ENCODE measurements at regions not wholly inside any gene's neighbourhood (a gene's known extent, or its start where the extent isn't known, plus 50 kb on each side); places are given as distances from the start of the nearest gene placed in this dataset.

- ATAC-seq (no peak), DNase-seq (no peak)
- no peaks in the 10 kb centered on the region for H3K9me3 ChIP-seq
- no peak overlapping the region for H3K27ac ChIP-seq
- no peaks in the 10 kb centered on the region for H3K36me3 ChIP-seq
- intact Hi-C loops (cut with DNase I) = no loop called here
- no peak for TF ChIP-seq CTCF (IDR thresholded peaks at IDR 0.05)
- no peak overlapping the region for H3K4me3 ChIP-seq
- no peaks in the 10 kb centered on the region for H3K4me1 ChIP-seq
- no peaks in the 10 kb centered on the region for H3K27me3 ChIP-seq (ENCODE audit: low read depth)
These were observed 222.9 kb downstream of the GALR1 start for GRCh38 chr18:77472509-77472908.

DNA sequence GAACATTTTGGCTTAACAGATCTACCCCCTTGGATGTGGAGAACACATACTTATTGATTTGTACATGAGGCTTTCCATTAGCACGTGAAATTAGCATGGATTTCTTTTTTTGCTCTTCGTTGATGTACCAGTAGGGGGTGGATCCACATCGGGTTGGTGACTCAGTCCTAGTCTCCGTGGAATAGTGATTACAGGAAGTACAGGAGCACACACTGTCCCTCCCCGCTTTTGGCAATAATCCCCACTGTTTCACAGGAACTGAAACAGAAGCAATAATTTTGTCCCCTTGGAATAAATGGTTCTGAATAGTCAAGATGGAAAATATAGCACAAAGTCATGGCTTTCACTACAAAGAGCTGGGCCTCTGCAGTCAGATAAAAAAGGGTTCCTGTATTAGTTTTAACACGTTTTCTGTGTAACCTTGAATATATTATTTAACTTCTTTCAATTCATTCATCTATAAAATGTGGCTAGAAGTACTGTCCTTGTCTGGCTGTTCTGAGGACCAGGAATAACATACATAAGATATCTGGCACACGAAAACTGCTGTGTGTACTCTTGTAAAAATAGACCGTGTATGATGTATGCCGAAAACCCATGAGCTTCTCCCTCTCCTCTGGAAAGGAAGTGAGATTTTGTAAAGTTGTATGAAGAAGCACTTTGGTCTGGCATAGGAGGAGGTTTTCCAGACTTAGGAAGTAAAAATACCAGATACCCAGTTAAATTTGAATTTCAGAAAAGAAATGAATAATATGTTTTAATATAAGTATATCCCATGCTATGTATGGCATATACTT, 229.2 kb downstream of the GALR1 start:
- peak; percentile 14 for TF ChIP-seq CTCF (IDR thresholded peaks at IDR 0.05)
- intact Hi-C loops (cut with DNase I) = no loop called here
- DNase-seq (no peak), ATAC-seq (peak; percentile 68 to 80)
- Histone ChIP-seq H3K27ac (no peak overlapping the region), H3K36me3 (no peaks in the 10 kb centered on the region), H3K27me3 (ENCODE audit: low read depth) (no peaks in the 10 kb centered on the region), H3K4me3 (no peak overlapping the region), H3K9me3 (no peaks in the 10 kb centered on the region), H3K4me1 (no peaks in the 10 kb centered on the region)

GRCh38 chr18:77481541-77481940, 231.9 kb downstream of the GALR1 start:
- no peak for TF ChIP-seq CTCF (IDR thresholded peaks at IDR 0.05)
- no peaks in the 10 kb centered on the region for H3K9me3 ChIP-seq
- H3K36me3 ChIP-seq = no peaks in the 10 kb centered on the region
- no peak overlapping the region for H3K4me3 ChIP-seq
- no peak for ATAC-seq
- intact Hi-C loops (cut with DNase I) = no loop called here
- no peak for DNase-seq
- no peak overlapping the region for H3K27ac ChIP-seq
- no peaks in the 10 kb centered on the region for H3K4me1 ChIP-seq
- no peaks in the 10 kb centered on the region for H3K27me3 ChIP-seq (ENCODE audit: low read depth)

DNA sequence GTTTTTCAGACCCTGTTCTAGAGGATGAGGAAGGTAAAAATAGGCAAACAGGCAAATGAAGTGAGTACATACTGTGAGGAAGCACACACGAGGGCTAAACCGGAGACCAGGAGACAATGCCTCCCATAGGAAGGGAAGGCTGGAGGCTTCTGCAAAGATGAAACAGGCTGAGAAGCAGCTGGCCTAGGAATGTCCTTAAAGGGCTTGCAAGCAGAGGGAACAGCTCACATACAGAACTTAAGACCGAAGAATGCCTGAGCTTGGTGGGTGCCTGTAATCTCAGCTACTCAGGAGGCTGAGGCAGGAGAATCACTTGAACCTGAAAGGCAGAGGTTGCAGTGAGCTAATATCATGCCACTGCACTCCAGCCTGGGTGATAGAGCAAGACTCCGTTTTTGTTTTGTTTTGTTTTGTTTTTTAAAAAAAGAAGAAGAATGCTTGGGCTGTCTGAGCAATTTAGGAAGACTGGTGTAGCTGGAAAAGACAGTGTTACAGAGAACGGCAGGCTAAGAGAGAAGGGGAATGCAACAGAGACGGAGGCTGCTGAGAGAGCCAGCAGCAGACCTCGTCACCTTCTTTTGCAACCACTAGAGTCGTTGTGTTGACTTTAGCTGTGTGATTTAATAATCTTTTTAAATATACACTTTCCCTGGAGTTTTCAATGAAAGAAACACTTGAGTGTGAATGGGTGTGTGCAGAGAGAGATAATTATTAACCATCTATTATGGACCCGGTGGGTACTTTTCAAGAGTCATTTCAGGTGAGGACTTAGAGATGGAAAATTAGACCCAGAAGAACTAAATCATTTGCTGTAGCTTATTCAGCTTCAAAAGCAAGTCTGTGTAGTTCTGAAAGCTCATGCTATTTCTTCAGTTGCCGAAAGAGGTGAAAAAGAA, 232.8 kb downstream of the GALR1 start:
- H3K36me3 ChIP-seq = no peaks in the 10 kb centered on the region
- no peak overlapping the region for H3K4me3 ChIP-seq
- no peak for TF ChIP-seq CTCF (IDR thresholded peaks at IDR 0.05)
- peak in 1 of 2 donors; percentile 64 for ATAC-seq
- no peaks in the 10 kb centered on the region for H3K4me1 ChIP-seq
- H3K27me3 ChIP-seq (ENCODE audit: low read depth) = no peaks in the 10 kb centered on the region
- intact Hi-C loops (cut with DNase I) = no loop called here
- H3K27ac ChIP-seq = no peak overlapping the region
- no peaks in the 10 kb centered on the region for H3K9me3 ChIP-seq
- DNase-seq = no peak

DNA sequence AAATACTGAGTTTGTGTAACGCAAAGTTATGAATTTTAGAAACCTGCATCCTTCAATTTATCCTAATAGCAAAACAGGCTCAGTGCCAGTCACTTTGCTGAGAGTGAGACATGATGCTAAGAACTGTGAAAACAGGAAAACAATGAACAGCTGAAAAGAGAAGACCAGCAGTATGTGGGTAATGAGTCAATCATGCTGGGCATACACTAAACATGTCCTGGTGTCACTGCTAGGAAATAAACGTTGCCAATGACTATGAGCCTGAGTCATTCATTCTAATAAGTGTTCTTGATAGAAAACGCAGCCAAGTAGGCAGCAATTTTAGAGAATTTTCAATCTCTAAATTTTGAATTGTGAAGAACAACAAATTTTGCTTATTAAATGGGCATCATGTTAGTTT, 237.3 kb downstream of the GALR1 start:
- H3K4me3 ChIP-seq = no peak overlapping the region
- H3K27ac ChIP-seq = no peak overlapping the region
- DNase-seq (no peak), ATAC-seq (no peak)
- H3K36me3 ChIP-seq = no peaks in the 10 kb centered on the region
- H3K4me1 ChIP-seq = no peaks in the 10 kb centered on the region
- no peaks in the 10 kb centered on the region for H3K9me3 ChIP-seq
- intact Hi-C loops (cut with DNase I) = no loop called here
- no peak for TF ChIP-seq CTCF (IDR thresholded peaks at IDR 0.05)
- no peaks in the 10 kb centered on the region for H3K27me3 ChIP-seq (ENCODE audit: low read depth)

All from lower lobe of right lung (tissue), 2 donors.